ENCODE measurements at regions not wholly inside any gene's neighbourhood (a gene's known extent, or its start where the extent isn't known, plus 50 kb on each side); places are given as distances from the start of the nearest gene placed in this dataset.
"Not testable (repeated sequence)": the region's sequence is repeated elsewhere in the genome, so short reads cannot be mapped to it uniquely, and the experiment has no call there.

DNA sequence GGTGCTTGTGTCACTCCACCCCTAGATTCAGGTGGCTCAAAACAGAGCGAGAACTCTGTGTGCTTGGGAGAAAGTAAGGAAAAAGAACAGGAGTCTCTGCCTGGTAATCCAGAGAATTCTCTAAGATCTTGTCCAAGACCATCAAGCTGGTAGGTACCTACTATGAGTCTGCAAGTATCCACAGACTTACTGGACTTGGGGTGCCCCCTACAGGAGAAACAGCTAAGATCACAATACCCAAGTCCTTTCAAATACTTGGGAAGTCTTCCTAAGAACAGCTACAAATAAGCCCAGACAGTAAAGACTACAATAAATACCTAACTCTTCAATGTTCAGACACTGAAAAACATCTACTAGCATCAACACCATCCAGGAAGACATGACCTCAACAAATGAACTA is 1143.6 kb upstream of the ACVR2A start:
- FAIRE-seq (no peak), DNase-seq (ENCODE audit: insufficient read length, low spot score) (no peak)

DNA sequence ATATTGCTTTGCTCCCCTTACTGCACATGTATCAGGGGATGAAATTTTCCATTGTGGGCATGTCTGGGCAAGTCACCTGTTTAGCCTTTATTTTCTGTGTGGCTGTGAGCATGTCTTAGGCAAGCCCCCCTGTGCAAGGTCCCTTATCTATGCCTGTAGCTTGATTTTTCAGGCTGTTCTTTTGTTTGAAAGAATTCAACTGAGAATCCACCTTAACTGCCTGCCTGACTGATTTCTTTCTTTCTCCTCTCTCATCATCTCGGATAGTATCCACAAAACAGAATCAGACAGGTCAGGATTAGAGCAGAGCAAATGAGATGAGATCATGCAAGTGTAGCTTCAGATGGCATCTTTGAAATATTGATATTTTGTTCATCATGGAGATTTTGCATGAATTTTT is 1147.5 kb upstream of the ACVR2A start:
- DNase-seq (ENCODE audit: insufficient read length, low spot score): no peak

DNA sequence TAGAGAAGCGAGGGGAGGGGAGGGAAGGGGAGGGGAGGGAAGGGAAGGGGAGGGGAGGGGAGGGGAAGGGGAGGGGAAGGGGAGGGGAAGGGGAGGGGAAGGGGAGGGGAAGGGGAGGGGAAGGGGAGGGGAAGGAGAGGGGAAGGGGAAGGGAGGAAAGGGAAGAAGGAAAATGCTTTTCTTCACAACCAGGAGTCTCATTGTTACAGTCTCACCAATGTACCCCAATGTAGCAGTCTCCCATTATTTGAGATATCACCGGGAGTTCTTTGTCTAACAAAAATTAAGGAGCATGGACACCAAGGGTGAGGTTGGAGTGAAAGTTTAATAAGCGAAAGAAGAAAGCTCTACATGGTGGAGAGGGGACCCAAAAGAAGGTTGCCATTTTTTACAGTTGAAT is 1148.0 kb upstream of the ACVR2A start:
- FAIRE-seq; DNase-seq (ENCODE audit: insufficient read length, low spot score): not testable (repeated sequence)

More for the DNA sequence above, 1147.5 kb upstream of the ACVR2A start:
- FAIRE-seq: no peak

DNA sequence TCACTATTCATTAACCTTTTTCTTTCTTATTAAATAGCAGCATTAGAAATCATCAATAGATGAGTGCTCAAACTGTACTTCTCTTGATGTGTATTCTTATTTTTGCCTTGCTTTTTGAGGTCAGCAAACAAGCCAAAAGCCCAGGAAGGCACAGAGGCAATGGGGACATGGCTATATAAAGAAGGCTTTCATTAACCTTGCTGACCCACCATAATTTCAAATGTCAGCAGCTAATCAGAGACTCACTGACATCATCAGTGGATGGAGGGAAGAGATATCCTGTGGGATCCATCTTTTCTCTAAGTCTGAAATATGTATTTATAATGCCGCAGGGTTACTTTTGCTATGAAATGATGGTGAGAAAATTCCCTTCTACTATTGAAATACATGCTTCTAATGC is 1162.8 kb upstream of the ACVR2A start:
- FAIRE-seq (no peak), DNase-seq (ENCODE audit: insufficient read length, low spot score) (no peak)

DNA sequence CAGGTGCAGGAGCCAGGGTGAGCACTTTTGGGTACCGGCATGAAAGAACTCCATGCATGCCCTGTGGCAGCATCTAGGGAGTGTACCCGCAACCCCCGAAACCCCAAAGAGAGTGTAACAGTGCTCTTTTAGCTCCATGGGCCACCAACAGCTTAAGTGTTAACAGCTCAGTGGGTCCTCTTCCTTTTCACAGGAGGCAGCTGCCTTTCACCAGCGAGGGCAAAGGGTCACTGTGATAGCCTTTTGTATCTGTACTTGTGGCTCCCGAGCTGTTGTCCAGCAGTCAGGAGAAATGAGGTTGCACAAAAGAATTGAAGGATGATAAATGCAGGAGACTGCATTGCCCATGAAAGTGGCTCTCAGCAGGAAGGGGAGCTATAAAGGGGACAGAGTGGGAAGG is 1166.3 kb upstream of the ACVR2A start:
- DNase-seq (ENCODE audit: insufficient read length, low spot score): no peak
- FAIRE-seq: no peak

DNA sequence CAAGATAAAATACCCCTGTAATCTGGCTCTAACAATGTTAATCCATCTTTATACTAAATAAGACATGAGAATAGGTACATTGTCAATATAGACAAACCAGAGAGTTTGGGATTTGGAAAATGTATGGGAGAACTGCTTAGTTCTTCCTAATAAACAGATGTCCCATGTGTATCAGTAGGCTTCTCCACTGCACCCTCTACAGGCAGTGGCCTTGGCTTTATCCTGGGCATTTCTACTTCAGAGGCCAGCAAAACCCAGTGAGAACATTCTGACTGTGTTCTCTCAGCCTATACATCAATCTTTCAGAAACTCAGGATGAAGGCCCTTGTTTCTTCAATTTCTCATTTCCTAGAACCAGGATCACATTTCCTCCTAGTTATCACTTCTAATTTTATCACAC is 1167.5 kb upstream of the ACVR2A start:
- FAIRE-seq (no peak), DNase-seq (ENCODE audit: insufficient read length, low spot score) (no peak)

DNA sequence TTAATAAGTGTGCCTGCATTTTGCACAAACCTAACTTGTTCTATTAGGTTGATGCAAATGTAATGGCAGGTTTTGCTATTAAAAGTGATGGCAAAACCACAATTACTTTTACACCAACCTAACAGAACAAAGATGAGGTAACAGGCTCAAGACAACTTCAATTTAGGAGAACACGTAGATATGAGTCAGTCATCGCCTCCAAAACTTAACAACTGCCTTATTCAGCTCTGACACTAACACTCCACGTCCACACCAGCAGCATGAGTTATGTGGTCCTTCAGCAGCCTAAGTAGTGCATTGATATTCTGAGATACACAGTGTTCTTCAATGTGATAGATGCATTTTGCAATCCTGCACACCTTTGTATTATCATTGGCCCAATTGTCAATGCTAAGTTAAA is 1175.1 kb upstream of the ACVR2A start:
- FAIRE-seq (no peak), DNase-seq (ENCODE audit: insufficient read length, low spot score) (no peak)

DNA sequence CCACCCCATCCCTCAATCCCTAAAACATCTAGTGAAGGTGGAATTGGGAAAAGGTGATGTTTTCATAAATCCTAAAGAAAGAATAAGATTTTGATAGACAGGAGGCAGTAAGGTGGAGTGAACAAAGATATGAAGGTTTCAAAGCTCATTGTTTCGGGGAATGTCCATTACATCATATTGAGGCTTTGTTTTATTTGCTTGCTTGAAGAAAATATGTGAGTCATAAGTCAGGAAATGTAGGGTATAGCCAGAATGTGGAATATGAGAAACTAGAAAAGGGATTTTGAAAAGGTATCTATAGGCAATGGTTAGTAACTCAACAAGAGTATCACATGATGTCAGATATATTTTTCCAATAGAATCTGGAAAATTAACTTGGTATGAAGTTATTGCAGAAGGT is 1178.5 kb upstream of the ACVR2A start:
- FAIRE-seq: no peak
- no peak for DNase-seq (ENCODE audit: insufficient read length, low spot score)

DNA sequence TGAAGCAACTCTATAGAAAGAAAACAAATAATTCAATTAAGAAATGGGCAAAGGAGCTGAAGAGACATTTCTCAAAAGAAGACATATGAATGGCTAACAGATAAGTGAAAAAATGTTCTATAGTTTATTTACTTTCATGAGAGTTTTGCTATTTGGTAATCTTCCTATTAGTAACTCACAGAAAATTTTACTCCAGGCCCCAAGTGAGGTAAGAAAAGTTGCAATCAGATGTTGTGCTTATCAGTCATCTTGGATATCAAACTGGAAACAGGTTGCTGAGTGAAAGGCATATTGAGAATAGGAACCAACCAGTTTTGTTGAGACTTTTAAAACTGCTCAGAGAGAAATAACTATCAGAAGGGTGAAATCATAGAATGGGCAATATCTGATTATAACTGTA is 1179.0 kb upstream of the ACVR2A start:
- no peak for DNase-seq (ENCODE audit: insufficient read length, low spot score)
- FAIRE-seq: no peak

DNA sequence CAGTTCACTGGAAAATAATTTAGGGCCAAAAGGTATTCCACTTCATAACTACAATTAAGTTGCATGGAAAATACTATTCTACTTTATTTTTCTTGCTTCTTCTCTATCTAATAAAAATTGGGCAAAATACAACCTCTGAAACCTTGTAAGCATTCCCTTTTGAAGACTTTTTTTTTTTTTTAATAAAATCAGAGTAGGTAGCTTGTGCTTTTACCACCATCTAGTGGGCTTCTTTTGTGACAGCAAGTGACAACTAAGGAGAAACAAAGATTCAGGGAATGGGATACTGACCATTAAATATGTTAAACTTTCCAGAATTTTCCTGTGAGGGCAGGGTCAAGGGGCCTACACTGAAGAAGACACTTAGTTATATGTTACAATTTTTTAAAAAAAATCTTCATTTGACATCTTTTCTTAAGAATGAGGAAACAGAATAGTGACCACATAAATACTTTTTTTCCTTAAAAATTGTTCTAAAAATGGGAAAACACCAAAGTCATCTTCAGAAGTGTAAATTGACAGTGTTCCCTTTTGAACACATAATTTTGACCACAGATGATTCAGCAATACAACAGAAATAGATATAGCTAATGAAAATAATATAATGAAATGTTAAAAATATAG is 1183.2 kb upstream of the ACVR2A start:
- no peak for FAIRE-seq
- no peak for DNase-seq (ENCODE audit: insufficient read length, low spot score)

DNA sequence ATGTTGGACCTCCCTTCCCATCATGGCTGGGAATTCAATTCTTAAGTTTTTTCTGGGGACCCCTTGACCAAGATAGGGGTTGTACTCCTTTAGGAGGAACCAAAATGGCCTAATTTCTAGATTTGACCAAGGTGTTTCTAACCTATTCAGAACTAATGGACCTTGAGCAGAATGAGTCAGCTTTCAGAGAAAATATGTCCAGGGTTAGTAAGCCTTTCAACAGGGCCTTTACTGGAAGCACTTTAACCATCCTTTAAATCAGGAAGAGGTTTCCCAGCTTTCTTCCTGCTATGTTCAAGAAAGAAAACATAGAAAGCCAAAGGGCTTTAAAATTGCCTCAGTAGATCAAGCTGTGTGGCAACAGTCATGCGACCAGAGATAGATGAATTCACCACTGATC is 1184.9 kb upstream of the ACVR2A start:
- DNase-seq (ENCODE audit: insufficient read length, low spot score) (no peak), FAIRE-seq (no peak)

DNA sequence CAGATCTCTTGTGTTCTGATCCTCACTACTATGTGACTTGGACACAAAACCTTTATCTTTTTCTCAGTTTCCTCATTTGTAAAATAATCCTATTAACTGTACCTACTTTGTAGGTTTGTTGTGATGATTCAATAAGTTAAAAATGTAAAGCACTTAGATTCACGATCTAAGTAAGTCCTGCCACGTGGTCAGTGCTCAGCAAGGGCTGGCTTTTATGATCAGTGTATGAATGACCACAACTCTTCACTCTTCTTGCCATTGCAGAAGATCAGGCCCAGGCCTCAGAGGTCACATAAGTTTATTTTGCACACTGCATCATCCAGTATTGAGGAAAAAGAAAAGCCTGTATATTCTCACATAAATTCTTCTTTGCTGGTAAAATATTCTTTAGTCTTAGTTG is 1192.5 kb upstream of the ACVR2A start:
- FAIRE-seq (no peak), DNase-seq (ENCODE audit: insufficient read length, low spot score) (no peak)

DNA sequence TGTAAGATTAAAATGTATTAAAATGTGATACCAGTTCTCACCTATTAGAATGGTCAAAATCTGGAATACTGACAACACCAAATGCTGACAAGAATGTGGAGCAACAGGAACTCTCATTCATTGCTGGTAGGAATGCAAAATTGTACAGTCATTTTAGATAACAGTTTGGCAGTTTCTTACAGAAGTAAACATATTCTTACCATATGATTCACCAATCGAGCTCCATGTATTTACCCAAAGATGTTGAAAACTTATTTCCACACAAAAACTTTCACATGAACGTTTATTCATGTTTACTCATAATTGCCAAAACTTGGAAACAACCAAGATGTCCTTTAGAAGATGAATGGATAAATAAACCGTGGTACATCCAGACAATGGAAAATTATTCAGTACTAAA is 1193.5 kb upstream of the ACVR2A start:
- DNase-seq (ENCODE audit: insufficient read length, low spot score): no peak
- FAIRE-seq: no peak

DNA sequence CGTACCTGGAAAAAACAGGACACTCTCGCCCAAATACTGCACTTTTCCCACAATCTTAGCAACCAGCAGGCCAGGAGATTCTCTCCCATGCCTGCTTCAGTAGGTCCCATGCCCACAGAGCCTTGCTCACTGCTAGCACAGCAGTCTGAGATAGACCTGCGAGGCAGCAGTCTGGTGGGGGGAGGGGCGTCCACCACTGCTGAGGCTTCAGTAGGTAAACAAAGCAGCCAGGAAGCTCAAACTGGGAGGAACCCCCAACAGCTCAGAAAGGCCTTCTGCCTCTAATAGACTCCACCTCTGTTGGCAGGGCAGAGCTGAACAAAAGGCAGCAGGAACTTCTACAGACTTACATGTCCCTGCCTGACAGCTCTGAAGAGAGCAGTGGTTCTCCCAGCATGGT is 1202.8 kb upstream of the ACVR2A start:
- no peak for DNase-seq (ENCODE audit: insufficient read length, low spot score)
- FAIRE-seq: no peak

DNA sequence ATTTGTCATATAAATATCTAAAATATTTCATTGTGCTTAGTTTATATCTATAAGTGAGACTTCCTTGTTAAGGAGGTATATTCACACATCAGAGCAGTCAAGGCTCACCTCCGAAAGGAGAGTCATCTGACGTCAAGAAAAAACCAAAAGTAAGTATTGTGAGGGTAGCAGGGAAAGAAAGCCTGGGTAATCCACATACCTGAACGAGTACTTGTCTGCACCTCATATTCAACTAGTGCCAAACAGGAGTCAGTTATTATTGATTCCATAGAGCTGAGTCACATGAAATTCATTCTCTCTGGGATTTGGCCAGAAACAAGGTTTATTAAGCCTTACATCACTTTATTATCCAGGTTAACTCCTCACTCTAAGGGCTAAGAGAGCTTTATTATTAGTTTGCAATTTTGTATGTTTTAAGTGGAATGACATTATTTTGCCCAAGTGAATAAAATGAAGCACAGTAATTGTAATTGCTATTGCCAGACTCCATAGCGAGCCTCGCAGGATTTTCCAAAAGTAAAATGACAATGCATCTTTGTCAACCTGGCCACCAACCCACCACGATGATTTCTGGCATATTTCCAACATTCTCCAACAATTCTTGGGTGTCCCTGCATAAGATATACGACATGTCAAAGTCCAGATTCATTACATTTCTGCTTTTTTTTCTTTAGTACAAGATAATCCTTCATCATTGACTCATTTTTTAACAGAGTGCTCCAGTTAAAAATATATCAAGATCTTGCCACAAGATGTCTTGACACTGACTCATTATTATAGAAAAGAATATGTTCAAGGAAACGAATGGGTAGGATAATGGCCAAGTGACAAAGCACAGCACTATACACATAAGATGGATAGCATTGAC is 1210.4 kb upstream of the ACVR2A start:
- DNase-seq (ENCODE audit: insufficient read length, low spot score): no peak
- FAIRE-seq: no peak

DNA sequence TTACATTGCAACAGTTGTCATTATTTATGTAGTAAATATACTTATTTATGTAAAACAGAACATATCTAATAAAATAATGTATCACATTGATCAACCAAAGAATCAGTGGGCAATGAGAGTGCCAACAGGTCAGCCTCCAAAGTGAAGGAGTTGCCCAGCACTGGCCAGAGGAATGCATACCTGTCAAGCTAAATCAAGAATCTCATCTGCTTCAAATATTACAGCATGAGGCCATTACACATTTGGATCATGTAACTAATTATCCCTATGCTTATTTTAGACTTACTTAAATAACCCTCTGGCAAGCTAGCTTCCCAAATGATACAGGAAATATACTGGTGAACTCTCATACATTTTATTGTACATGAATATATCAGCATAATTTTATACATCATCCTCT is 1211.7 kb upstream of the ACVR2A start:
- FAIRE-seq: no peak

DNA sequence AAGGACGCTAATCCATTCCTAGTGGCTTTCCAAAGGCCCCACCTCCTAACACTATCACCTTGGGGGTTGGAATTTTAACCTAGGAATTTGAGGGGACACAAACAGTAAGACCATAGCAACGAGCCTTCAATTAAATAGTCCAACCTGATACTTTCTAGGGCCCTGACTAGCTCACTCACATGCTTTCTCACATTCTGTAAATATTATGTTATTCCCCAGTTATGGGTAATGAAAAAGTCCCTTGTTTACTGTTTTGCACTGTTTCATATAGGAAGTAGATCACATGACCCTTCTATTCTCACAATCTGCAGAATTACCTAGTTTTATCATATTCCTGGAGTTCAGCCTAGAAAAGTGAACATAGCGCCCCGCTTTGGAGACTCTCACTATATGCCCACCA is 1212.1 kb upstream of the ACVR2A start:
- FAIRE-seq: no peak
- no peak for DNase-seq (ENCODE audit: insufficient read length, low spot score)

More for the DNA sequence above, 1211.7 kb upstream of the ACVR2A start:
- DNase-seq (ENCODE audit: insufficient read length, low spot score): no peak

DNA sequence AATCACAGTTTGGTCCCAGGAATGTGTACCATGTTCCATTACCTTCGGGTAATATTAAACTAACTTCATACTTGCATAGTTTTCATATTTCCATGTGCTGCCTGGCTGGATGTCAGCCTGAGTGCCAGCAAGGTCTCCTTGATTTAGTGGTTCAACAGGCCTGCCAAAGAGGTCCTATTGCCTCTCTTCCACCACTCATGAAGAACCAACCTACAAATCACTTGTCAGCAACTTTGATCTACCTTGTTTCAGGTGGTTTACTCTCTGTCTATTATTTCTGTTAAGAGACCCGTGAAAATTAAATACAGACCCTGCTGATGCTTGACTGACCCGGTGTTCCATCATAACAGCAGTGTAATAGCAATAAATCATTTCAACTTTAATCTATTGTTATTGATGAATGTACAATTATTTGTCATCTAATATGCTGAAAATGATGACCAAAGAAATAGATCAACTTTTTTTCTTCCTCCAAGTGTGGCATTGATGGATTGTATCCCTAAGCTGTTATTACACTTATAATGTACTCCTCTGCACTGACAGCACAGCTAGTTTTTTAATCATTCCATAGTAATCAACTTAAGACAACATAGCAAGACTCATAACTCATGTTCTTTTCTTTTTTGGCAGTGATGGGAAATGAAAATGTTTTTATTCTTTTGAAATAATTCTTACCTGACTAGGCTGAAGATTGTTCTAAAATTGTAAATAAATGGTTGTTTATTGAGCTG is 1220.2 kb upstream of the ACVR2A start:
- FAIRE-seq (no peak), DNase-seq (ENCODE audit: insufficient read length, low spot score) (no peak)

DNA sequence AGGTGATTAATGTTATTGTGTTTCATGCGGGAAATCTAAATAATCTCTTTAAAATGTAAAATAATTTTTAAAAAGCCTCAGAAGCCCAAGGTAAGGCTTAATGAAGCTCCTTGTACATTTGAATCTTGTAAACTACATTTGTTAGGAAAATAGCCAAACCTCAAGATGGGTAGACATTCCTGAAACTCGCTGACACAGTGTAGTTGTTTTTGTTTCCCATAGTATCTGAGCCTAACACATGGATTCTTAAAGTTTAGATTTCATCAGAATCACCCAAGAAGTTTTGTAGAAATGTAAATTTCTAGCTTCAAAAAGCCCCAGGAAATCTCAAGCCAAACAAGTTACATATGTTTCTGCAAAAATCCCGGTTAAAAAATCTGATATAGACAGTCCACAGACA is 1221.1 kb upstream of the ACVR2A start:
- FAIRE-seq: no peak

DNA sequence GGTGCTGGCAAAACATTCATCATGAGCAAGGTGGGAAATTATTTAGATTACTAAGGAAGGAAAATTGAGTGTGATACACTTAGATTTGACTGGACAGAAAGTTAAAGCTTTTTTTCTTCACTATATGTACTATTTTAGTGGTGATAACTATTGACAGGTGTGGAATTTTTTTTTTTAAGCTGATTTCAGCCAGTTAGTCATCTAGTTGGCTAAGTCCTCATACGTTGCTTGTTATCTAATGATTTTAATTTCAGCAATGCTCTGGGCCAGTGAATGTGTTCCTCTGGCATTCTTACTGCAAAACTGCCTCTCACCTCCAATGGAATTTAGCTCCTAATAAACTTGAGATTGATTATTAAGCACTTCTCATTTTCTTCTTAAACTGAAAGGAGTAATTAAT is 1223.2 kb upstream of the ACVR2A start:
- no peak for FAIRE-seq

More for the DNA sequence above, 1221.1 kb upstream of the ACVR2A start:
- no peak for DNase-seq (ENCODE audit: insufficient read length, low spot score)

DNA sequence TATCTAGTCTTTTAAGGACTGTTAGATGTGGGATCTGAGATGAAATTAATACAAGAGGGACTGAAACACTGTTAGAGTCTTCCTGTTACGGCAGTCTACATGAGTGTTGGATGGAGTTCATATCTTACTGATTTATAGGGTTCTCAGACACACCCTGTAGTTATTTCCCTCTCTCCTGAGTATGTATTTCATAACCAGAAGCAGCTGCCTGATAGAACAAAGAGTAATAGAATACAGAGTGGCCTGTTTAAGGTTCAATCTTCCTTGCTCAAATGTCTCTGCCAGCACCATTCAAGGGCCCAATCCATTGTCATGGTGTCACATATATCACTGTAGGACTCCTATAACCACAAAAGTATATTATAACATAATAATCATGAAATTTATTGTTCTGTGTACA is 1229.1 kb upstream of the ACVR2A start:
- DNase-seq (ENCODE audit: insufficient read length, low spot score) (no peak), FAIRE-seq (no peak)

More for the DNA sequence above, 1223.2 kb upstream of the ACVR2A start:
- no peak for DNase-seq (ENCODE audit: insufficient read length, low spot score)

DNA sequence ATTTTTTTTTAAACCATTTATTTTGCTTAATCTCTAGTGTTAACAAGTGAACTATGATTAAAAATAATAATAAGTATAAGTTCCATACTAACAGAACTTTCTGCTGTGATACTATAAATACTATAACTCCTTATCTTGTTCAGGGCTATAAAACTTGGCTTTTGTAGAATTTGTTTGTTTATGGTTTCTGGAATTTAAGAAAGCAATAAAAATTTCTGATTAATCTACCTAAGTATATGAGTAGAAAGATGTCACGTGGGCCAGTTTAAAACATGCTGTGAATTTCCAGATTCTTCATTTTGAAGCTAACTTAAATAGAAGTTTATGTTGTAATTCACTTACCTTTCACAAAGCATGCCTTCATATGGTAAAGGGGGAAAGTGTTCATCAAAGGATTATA is 1236.3 kb upstream of the ACVR2A start:
- DNase-seq (ENCODE audit: insufficient read length, low spot score): no peak
- FAIRE-seq: no peak

Measured in GM19239 (cell line).